ENCODE measurements at regions not wholly inside any gene's neighbourhood (a gene's known extent, or its start where the extent isn't known, plus 50 kb on each side); places are given as distances from the start of the nearest gene placed in this dataset.

DNA sequence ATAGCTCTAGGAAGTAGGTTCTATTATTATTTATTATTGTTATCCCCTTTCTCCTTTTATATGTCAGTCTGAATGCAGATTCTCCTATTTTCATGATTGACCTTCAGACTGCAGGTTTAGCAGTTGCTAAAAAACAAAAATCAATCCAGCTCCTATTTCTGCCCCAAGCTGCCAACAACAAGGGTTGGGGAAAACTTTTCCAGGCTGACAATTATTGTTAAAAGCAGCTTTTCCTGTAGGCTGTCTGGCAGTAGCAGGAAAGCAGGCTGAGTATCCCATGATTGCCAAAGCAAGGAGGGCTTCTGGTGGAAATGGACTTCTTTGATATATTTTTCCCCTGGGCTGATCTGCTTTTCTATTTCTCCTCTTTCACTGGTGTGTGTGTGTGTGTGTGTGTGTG, 78.0 kb upstream of the CTLA4 start:
- no peak for DNase-seq

DNA sequence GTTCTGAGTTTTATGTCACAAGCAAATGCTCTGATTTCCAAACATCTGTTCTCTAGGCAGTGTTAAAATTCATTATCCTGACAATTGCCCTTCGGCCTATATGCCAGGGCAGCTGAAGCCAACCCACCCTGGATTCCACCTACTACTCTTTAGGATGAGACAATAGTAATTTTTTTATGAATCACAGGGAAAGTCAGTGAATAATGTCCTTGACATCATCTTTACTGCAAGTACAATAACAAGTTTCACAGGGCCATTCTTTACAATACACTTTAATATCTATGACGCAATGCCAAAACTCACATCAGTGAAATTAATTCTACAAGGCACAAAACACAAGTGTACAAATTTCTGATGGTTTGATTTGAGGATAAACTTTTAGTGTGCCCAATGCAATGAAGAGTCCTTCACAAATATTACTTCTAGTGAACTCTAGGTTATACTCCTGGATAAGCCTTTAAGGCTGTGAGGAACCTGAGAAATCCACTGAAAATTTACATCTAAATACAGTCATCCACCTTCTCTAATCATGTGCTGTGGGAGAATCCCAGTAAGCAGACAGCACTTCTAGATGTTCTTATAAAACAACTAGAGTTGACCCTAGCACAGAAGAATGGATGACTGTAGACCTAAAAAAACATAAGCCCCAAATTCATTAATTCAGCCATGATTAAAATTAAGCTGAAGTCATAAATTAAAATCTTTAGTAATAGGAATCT, 77.3 kb upstream of the CTLA4 start:
- no peak for DNase-seq

DNA sequence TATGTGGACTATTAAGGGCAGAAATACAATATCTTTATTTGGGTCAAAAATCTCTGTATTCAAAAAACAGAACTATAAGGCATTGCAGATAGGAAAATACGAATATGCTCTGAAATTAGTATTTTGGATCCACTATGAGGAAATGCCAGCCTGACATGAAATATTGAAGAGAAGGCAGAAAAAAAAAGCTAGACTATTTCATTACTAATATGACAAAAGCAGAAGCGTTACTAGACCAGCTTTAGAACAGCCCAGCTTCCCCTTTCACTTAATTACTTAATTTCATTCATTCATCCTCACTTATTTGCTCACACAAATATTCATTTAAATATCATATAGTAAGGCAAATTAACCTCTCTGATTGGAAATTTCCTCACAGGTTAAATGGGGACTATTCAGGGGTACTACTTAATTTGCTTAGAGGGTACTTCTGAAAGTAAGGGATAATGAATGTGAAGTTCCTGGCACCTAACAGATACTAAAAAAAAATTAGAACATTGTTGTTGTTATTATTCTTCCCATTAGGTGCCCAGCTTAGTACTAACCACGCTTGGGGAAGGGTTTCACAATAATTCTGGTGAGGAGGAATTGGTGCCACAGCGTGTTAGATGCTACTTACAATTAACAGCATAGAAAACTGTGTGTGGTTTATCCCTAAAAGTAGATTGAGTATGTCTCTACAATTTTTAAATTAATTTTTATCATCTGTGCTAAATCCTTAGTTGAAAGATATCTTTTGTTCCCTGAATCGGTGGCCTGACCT, 71.1 kb upstream of the CTLA4 start:
- no peak for DNase-seq

DNA sequence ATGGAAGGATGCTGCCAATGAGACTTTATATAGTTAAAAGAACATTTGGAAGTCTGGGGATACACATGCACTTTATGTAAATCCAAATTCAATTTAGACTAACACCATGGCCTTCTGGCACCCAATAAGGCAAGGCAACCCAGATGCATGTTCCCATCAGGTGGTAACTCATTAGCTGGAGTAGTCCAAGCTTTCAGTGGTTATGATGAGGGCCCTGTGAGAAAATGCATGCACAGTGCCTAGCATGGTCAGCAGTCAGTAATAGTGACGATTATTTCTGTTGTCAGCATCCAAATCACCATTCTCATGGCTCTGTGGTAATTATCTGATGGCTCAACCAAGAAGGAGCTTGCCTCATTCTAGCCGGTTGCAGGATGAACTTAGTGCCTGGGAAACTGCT, 70.3 kb upstream of the CTLA4 start:
- DNase-seq: no peak

DNA sequence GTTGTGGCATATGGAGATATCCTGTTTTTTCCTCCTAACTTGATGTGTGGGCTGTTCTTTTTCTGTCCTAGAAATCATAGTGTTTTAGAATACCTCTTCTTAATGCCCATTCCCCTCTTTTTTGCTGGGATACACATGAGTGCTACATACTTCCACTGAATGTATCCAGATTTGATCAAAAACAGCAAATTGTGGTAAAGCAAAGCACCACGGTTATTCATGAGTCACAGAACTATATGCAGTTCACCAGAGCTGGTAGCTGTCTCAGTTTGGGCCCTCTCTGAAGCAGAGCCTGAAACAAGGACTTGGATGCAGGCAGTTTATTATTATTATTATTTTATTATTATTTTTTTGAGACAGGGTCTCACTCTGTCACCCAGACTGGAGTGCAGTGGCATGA, 69.9 kb upstream of the CTLA4 start:
- DNase-seq: no peak

DNA sequence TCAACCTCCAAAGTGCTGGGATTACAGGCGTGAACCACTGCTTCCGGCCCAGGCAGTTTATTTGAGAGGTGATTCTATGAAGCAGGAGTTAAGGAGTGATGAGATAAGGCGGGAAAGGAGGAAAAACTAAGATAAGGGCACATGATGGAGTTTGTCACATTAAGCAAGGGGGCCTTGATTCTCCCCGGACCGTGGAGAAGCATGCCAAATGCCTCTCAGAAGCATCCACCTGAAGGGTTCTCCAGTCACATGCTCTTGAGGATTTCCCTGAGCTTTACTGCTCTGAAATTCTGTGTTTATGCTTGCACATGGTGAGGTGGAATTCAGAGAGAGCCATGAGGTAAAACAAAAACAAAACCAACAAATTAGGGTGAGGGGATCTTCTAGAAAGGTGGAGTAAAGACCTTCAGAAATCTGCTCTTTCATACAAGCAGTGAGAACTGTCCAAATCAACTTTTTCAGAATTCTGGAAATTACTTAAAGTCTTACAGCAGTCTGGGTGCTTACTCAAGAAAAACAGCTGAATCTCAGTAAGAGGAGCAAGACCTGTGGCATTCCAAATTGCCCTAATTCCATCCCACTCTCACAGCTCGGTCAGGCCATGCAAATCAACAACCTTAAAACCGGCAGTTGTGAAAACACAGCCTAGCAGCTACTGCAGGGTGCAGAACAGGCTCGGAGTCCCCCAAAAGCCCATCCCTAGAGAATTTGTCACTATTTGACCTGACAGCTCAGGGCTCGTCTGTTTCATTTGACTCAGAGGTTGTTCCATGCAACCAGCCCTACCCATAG, 69.1 kb upstream of the CTLA4 start:
- DNase-seq: no peak

DNA sequence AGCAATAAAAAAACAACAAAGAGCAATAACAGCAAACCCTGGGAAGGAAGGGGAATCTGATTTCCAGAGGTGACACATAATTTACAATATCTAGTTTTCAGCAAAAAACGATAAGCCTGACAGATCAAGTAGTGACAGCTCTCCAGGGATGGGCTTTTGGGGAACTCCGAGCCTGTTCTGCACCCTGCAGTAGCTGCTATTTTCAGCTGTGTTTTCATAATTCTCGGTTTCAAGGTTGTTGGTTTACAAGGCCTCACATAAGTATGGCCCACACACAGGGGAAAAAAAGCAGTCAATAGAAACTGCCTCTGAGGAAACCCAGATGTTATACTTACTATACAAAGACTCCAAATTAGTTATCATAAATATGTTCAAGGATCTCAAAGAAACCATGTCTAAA, 67.7 kb upstream of the CTLA4 start:
- DNase-seq: no peak

DNA sequence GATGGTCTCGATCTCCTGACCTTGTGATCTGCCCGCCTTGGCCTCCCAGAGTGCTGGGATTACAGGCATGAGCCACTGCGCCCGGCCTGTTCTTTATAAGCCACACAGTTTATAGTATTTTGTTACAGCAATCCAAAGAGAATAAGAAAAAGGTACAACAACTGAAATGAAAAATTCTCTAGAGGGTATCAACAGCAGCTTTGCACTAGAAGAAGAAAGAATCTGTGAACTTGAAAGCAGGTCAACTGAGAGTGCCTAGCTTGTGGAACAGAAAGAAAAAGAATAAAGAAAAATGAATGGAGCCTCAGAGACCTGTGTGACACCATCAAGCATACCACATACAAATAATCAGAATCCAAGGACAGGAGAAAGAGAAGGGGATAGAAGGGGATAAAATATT, 66.8 kb upstream of the CTLA4 start:
- no peak for DNase-seq

DNA sequence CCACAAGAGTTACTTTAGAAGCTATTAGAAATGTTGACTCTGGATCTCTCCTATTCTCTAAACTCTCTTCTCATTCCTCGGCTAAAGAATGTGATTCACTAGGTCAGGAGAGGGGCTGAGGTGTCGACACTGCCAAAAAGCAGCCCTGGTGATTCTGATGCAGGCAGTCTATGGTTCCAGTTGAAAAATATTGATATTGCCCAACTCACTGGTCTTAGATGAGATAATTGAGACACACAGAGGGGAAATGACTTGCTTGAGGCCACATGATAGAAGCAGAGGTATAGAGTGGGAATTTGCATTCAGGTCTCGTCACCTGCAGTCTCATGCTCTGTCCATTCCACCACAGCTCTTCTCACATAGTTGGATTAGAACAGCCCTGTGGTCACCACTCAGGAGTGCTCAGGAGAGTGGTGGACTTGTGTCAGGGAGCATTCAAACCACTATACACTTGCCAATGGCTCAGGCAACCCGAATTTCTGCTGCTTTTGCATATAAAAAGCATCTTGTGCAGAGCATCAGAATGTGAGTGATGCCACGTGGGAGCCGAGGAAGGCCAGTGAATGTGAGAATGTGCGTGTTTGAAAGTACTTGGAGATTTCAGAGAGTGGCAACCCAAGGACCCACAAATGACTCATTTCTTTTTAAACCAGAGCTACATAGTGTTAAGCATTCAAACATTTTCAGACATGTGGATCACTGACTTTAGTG, 65.1 kb upstream of the CTLA4 start:
- no peak for DNase-seq

DNA sequence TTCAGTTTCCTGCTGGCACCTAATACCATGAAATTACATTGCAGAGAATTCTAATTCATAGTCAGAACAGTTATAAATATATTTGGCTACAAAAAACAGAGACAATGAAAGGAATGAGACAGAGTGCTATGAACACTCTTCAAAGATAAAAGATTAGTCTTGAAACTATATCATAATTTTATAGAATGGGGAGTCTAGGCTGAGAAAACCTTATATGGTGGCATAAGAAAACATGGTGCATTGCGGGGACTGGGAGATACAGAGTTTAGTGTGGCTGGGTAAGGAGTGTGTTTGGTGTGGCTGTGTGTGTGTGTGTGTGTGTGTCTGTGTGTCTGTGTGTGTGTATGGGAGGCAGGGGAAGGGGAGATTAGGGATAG, 64.5 kb upstream of the CTLA4 start:
- DNase-seq: no peak

DNA sequence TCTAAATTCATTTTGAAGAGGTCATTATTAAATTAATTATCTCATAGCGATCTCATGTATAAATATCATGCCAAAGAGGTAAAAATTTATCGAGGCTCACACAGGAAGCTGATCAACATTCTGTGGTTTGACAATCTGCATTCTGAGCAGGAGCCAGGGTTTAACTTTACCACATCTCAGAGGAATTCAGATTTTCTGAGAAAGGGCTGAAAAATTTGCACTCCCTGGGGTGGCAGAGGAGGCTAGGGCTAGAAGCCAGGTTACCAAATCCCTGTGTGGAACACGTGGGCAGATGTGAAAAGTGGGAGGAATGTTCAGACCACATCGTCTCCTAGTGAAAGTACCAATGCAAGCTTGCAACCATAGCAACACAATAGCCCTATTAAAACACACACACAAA, 63.5 kb upstream of the CTLA4 start:
- DNase-seq: no peak

DNA sequence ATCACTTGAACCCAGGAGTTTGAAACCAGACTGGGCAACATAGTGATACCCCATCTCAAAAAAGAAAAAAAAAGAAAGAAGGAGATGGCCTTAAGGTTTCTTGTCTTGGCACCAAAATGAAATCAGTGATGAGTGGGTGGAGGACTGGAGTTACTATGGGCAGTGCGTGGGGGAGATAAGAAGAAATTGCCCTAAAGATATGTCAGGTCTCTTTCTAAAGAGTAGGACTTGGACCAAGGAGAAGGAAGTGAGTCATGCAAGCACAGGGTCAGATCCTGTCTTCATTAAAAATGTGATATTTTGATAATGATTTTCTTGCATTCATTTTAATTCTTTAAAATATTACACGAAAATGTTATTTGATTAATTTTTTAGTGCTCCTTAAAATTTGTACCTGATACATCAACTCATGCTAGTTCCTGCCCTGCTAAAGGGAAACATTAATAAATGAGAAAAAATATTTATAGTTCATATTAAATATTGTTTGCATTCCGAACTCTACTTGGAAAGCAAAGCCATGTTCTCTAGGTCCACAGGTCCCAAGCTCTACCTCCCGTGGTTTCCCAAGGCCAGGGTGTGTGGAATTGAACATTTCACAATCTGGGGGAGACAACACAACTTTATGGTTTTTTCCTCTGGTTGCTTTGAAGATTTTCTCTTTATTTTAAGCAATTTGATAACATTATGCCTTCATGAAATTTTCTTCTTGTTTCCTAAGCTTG, 62.6 kb upstream of the CTLA4 start:
- DNase-seq: no peak

DNA sequence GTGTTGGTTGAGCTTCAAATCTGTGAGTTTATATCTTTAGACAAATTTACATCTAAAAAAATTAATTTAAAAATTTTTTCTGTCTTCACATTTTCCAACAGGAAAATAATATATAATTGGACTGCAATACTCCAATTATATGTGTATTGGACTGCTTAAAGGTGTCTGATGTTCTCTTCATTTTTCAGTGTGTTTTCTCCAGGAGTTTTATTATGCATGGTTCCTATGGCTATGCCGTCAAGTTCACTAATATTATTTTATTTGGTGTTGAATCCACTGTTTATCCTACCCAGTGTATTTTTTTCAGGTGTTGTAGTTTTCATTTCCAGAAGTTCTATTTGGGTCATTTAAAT, 62.1 kb upstream of the CTLA4 start:
- DNase-seq: no peak

DNA sequence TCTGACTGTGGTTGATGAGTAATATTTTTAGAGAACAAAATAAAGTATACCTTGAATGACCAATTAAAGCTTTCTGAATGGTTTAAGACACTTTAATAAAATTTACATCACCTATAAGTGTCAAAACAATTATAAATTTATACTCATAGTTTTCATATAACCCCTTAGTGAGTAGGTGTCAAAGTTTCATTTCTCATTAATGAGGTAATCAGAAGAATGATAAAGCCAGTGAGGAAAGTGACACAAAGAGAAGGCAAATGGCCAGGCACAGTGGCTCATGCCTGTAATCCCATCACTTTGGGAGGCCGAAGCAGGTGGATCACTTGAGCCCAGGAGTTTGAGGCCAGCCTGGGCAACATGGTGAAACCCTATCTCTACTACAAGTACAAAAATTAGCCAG, 60.8 kb upstream of the CTLA4 start:
- no peak for DNase-seq

DNA sequence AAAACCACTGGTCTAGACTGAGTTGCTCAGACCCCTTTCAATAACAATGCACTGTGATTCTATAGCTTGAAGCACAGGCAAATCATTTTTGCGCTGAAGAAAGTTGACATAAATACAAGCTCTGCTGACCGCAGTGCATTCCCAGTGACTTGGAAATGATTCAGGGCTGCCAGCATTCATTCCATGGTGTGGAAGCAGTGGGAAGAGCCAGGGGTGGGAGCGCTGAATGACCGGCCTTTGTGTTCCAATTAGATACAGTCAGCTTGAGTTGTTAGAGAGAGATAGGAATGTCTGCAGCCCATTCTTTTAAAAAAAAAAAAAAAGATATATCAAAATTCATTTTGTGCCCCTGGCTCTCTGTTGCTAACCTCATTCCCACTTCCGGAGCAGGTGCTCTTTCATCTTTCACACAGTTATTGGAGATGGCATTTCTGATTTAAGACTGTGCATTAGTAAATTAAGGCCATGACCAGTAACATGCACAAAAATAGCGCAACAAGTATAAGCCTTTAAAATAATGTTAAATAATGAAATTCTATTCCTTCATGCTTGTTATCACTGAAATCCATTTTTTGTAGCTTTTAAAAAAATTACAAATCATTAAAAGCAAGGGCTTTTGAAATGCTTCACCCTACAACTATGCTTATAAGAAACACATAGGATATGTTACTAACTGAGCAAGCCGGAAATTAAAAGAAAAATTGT, 59.4 kb upstream of the CTLA4 start:
- DNase-seq: no peak

DNA sequence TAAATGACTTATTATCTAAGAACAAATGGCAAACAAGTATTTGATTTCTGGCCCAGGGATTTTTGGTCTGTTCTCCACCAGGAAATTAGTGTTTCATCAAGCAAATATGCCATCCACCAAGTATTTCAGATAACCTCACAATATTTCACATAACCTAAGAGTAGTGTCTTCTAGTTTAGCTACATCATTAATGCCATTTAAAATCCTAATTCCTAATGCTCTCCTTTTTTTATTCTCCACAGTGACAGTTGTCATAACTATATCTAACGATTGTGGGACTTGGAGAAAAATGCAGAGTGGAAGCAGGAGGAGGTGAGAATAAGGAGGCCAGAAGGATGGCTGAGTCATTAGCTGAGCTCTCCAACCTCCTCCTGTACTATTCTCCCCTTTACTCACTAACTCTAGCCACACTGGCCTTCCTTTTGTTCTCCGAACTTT, 58.5 kb upstream of the CTLA4 start:
- DNase-seq: no peak

DNA sequence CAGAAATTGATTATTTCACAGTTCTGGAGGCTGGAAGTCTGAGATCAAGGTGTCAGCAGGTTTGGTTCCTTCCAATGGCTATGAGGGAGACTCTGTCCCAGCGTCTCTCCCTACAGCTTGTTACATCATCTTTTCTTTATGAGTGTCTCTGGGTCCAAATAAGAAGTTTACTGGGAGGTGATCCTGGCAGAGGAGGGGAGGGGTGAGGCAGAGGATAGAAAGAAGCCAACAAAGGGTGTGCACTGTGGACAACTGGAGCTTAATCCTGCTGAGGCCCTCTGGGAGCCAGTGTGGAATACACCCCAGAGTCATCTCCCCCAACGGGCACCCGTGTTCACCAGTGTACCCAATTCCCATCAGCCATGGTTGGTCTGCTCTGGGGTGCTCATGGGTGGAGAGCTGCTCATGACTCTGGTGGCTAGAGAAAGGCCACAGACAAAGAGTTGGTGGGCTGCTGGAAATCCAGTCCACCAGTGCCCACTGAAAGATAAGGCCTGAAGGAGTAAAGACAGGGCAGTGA, 57.5 kb upstream of the CTLA4 start:
- DNase-seq: no peak

DNA sequence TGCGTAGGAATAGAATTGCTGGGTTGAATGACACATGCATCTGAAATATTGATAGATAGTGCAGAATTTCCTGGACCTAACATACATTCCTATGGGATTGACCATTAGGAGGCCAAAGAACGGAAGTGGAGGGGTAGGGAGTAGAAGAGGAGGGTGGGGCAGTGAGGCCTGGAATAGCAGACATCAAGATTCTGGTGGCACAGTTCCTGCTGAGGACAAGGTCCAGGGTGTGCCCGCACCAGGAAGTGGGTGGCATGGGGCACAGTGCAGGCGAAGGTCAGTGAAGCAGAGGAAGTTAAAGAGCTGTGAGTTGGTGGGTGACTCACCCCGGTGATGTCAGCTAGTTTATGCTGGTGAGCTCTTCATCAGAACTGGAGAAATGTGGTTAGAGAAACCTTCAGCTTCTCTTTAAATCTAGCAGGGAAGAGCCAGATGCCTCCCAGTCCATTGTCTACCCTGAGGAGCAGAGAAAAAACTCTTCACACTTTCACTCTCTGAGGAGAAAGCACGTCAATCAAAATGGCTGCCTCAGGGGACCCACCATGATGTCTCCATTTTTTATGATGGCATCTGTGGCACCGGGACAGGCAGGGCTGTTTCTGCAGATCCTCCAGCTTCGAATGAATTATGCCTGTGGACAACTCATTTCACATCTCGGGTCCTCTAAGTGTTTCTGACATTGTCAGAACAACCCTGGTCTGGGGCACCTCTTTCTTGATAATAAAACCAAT, 55.9 kb upstream of the CTLA4 start:
- DNase-seq: no peak

DNA sequence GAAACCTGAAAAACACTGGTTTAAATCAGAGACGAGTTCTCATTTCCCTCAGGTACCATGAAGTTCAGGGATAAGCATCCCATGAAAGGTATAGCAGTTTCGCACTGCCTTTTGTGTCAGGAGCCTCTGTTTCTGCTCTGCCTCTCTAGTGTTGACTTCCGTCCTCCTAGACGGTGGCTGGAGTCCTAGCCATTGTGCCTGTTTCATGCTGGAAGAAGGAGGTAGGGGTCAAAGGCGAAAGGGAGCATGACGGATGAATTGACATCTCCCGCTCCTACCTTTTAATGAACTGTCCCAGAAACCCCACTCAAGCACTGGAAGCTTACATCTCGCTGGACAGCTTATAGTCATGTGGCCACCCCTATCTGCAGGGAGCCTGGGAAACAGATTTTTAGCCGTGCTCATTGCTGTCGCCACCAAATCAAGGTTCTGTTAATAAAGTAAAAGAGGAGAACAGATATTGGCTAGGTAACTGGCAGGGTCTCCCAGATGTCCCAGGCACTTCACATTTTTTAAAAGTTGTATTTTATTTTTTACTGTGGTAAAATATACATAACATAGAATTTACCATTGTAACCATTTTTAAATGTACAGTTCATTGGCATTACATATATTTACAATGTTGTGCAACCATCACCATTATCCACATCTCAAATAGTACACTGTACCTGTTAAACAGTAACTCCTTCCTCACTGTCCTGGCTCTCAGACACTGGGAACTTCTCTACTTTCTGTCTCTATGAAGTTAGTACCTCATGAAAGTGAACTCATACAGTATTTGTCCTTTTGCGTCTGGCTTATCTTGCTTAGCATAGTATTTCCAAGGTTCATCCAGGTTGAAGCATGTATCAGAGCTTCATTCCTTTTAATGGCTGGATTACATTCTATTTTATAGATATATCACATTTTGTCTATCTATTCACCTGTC, 55.0 kb upstream of the CTLA4 start:
- DNase-seq: no peak

DNA sequence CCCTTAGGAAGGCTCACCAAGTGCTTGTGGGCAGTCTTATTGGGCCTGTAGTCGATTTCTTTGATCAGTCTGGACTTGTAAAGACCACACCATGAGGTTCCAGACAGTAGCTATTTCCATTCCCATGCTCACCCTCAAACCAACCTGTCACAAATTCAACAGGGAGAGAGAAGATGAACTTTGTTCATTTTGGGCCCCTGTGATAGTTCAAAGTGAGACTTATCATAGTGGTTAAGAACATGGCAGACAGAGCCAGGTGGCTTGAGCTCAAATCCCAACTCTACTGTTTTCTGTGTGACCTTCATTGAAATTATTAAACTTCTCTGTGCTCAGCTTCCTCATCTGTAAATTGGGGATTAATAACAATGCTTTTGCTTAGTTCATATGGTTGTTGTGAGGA, 53.9 kb upstream of the CTLA4 start:
- no peak for DNase-seq

All from NCI-H345 (cell line).